OCI-LY1 (cell line): ENCODE measurements at regions not wholly inside any gene's neighbourhood (a gene's known extent, or its start where the extent isn't known, plus 50 kb on each side); places are given as distances from the start of the nearest gene placed in this dataset.

Experiments used
- H2AFZ ChIP-seq: fragments of 200-600 bp; sonication (generic), shearing (Covaris generic); 2 replicates; pipeline ENCODE4 v1.6.0; 2014; ENCODE audit warnings: antibody characterized with exemption, mild to moderate bottlenecking, low read length
- H3F3A ChIP-seq: fragments of 200-600 bp; sonication (generic), shearing (Covaris generic); 2 replicates; pipeline ENCODE4 v1.6.0; 2014; ENCODE audit warnings: mild to moderate bottlenecking, antibody characterized with exemption, low read length, moderate library complexity; ENCODE audit not compliant: insufficient read depth
- H3K27ac ChIP-seq: fragments of 200-600 bp; sonication (generic); 2 replicates; pipeline ENCODE4 v1.5.1; 2014; ENCODE audit warnings: low read length, mixed run types, mild to moderate bottlenecking, low read depth; ENCODE audit not compliant: poor library complexity, severe bottlenecking
- H3K27me3 ChIP-seq: fragments of 200-600 bp; sonication (generic); 2 replicates; pipeline ENCODE4 v1.6.0; 2014; ENCODE audit warnings: antibody characterized with exemption, mild to moderate bottlenecking, low read length, moderate library complexity; ENCODE audit not compliant: insufficient read depth
- H3K36me3 ChIP-seq: fragments of 200-600 bp; sonication (generic); 2 replicates; pipeline ENCODE4 v1.6.1; 2014; ENCODE audit warnings: mild to moderate bottlenecking, antibody characterized with exemption, low read length, moderate library complexity, mixed read lengths; ENCODE audit not compliant: insufficient read depth
- H3K4me1 ChIP-seq: fragments of 200-600 bp; sonication (generic); 2 replicates; pipeline ENCODE4 v1.5.1; 2014; ENCODE audit warnings: mild to moderate bottlenecking, low read length, moderate library complexity; ENCODE audit not compliant: insufficient read depth, severe bottlenecking
- H3K4me2 ChIP-seq: fragments of 200-600 bp; sonication (generic), shearing (Covaris generic); 2 replicates; pipeline ENCODE4 v1.6.1; 2014; ENCODE audit warnings: low read length
- H3K4me3 ChIP-seq: fragments of 200-600 bp; sonication (generic); 2 replicates; pipeline ENCODE4 v1.5.1; 2014; ENCODE audit warnings: low read length, low read depth, mild to moderate bottlenecking, mixed read lengths; ENCODE audit not compliant: poor library complexity, severe bottlenecking
- H3K79me2 ChIP-seq: fragments of 200-600 bp; shearing (Covaris generic); 2 replicates; pipeline ENCODE4 v1.6.1; 2016; ENCODE audit warnings: mixed run types, low read length, mixed read lengths; ENCODE audit not compliant: insufficient read depth
- H3K9ac ChIP-seq: fragments of 200-600 bp; sonication (generic), shearing (Covaris generic); 2 replicates; pipeline ENCODE4 v1.6.1; 2014; ENCODE audit warnings: mild to moderate bottlenecking, low read length, mixed read lengths
- H3K9me2 ChIP-seq: fragments of 200-600 bp; sonication (generic), shearing (Covaris generic); 2 replicates; pipeline ENCODE4 v1.6.1; 2014; ENCODE audit warnings: low read depth, mild to moderate bottlenecking, low read length, mixed read lengths
- H3K9me3 ChIP-seq: fragments of 200-600 bp; shearing (Covaris generic); 2 replicates; pipeline ENCODE4 v1.6.1; 2014; ENCODE audit warnings: low read length, mixed read lengths
- H4K20me1 ChIP-seq: fragments of 200-600 bp; sonication (generic), shearing (Covaris generic); 2 replicates; pipeline ENCODE4 v1.6.0; 2016; ENCODE audit warnings: mild to moderate bottlenecking, low read length; ENCODE audit not compliant: insufficient read depth
- EZH2 ChIP-seq: fragments of 200-600 bp; sonication (generic), shearing (Covaris generic); IDR thresholded peaks from 2 replicates; pipeline ENCODE4 v1.8.0; 2017; ENCODE audit warnings: borderline replicate concordance, mixed run types, mild to moderate bottlenecking, antibody characterized with exemption, low read length, moderate library complexity, mixed read lengths
- TF ChIP-seq, protein P1 (sequence below): fragments of 200-600 bp; sonication (generic), shearing (Covaris generic); IDR thresholded peaks from 2 replicates; pipeline ENCODE4 v1.5.1; 2017; ENCODE audit warnings: mild to moderate bottlenecking, antibody characterized with exemption, low read length, moderate library complexity, mixed read lengths

- Histone ChIP-seq H4K20me1 (no peaks in the 10 kb centered on the region), H3F3A (no peaks in the 10 kb centered on the region), H3K4me1 (no peaks in the 10 kb centered on the region), H3K9me3 (no peaks in the 10 kb centered on the region), H3K79me2 (no peaks in the 10 kb centered on the region), H3K9me2 (no peaks in the 10 kb centered on the region), H3K9ac (no peak overlapping the region), H3K27ac (no peak overlapping the region), H2AFZ (no peak overlapping the region), H3K27me3 (no peaks in the 10 kb centered on the region), H3K4me3 (no peak overlapping the region), H3K4me2 (0 out of 2 replicates have a peak overlapping the region, but pooled peaks have one; percentile 35), H3K36me3 (no peaks in the 10 kb centered on the region)
- TF ChIP-seq, protein P1, sequence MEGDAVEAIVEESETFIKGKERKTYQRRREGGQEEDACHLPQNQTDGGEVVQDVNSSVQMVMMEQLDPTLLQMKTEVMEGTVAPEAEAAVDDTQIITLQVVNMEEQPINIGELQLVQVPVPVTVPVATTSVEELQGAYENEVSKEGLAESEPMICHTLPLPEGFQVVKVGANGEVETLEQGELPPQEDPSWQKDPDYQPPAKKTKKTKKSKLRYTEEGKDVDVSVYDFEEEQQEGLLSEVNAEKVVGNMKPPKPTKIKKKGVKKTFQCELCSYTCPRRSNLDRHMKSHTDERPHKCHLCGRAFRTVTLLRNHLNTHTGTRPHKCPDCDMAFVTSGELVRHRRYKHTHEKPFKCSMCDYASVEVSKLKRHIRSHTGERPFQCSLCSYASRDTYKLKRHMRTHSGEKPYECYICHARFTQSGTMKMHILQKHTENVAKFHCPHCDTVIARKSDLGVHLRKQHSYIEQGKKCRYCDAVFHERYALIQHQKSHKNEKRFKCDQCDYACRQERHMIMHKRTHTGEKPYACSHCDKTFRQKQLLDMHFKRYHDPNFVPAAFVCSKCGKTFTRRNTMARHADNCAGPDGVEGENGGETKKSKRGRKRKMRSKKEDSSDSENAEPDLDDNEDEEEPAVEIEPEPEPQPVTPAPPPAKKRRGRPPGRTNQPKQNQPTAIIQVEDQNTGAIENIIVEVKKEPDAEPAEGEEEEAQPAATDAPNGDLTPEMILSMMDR, result peak; percentile 68; the same call in 1 of the 2 replicates
- no peak for TF ChIP-seq EZH2
These were observed 354.1 kb upstream of the MAP3K7 start for GRCh38 chr6:90940812-90941481.

DNA sequence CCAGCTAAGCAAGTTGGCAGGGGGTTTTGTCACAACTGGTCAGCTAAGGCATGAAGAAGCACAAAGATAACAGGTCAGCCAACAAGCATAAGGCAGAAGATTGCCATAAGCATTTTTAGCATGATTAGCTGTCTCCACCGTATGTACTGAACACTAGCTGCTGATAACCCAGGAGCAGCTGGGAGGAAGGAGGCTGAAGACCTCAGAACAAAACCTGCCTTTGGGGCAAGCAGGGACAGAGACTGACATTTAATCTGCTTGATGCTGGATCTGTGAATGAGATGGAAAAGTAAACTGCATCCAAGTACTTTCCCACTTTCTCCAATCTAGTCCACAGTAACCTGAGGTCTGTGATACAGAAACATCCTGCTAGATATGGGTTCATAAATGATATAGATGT is 353.0 kb upstream of the MAP3K7 start:
- Histone ChIP-seq H3K9me2 (no peaks in the 10 kb centered on the region), H4K20me1 (no peaks in the 10 kb centered on the region), H3K9ac (no peak overlapping the region), H3K27me3 (no peaks in the 10 kb centered on the region), H3K36me3 (no peaks in the 10 kb centered on the region), H3K27ac (no peak overlapping the region), H3K4me1 (no peaks in the 10 kb centered on the region), H3K79me2 (no peaks in the 10 kb centered on the region), H3F3A (no peaks in the 10 kb centered on the region), H2AFZ (no peak overlapping the region), H3K4me2 (no peak overlapping the region), H3K9me3 (no peaks in the 10 kb centered on the region), H3K4me3 (no peak overlapping the region)
- TF ChIP-seq EZH2, result no peak
- TF ChIP-seq, protein P1, result no peak

GRCh38 chr6:90938122-90938521 is 351.2 kb upstream of the MAP3K7 start:
- H3K36me3 ChIP-seq, result no peaks in the 10 kb centered on the region
- no peaks in the 10 kb centered on the region for H3K9me2 ChIP-seq
- no peak overlapping the region for H3K4me2 ChIP-seq
- no peaks in the 10 kb centered on the region for H3K4me1 ChIP-seq
- no peaks in the 10 kb centered on the region for H3K79me2 ChIP-seq
- no peak overlapping the region for H2AFZ ChIP-seq
- no peak overlapping the region for H3K9ac ChIP-seq
- H3K9me3 ChIP-seq, result no peaks in the 10 kb centered on the region
- TF ChIP-seq, protein P1, result no peak
- TF ChIP-seq EZH2, result no peak
- H3K4me3 ChIP-seq, result no peak overlapping the region
- no peak overlapping the region for H3K27ac ChIP-seq
- H3F3A ChIP-seq, result no peaks in the 10 kb centered on the region
- no peaks in the 10 kb centered on the region for H4K20me1 ChIP-seq
- no peaks in the 10 kb centered on the region for H3K27me3 ChIP-seq
